ENCODE measurements at regions not wholly inside any gene's neighbourhood (a gene's known extent, or its start where the extent isn't known, plus 50 kb on each side); places are given as distances from the start of the nearest gene placed in this dataset.

DNA sequence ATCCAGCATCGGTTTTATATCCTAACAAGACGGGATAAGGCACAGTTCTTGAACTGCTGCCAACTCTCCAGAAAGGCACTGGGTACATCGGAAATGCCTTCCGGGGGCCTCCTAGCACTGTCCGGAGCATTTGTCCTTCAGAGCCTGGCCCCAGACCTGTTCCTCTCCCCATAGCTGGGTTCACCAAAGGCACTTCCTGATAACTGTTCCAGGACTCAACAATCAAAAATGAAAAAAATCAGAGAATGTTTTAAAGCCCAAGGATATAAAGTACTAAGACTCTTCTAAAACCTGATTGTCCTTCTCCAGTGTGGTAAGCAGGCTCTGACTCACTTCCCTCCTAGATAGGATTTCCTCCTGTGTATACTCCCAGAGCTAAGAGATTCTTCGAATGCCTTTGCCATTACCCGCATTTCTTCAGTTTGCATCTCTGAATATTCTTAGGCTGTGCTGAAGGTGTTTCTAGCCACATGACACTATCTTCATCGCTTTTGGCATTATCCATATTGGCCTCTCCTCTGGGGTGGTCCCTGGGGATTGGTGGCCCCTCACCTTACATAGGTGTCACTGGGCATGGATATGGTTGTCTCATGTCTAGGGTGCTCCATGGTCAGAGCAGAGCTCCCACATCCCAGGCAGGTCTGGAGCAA, 112.9 kb downstream of the ZBTB18 start:
- H3K4me1 ChIP-seq (ENCODE audit: low read depth): no peaks in the 10 kb centered on the region
- H3K9me3 ChIP-seq: no peaks in the 10 kb centered on the region
- intact Hi-C loops (cut with DNase I, micrococcal nuclease): no loop called here
- ATAC-seq: no peak
- no peak overlapping the region for H3K4me3 ChIP-seq
- no peaks in the 10 kb centered on the region for H3K36me3 ChIP-seq (ENCODE audit: low read depth)
- TF ChIP-seq, protein P1, sequence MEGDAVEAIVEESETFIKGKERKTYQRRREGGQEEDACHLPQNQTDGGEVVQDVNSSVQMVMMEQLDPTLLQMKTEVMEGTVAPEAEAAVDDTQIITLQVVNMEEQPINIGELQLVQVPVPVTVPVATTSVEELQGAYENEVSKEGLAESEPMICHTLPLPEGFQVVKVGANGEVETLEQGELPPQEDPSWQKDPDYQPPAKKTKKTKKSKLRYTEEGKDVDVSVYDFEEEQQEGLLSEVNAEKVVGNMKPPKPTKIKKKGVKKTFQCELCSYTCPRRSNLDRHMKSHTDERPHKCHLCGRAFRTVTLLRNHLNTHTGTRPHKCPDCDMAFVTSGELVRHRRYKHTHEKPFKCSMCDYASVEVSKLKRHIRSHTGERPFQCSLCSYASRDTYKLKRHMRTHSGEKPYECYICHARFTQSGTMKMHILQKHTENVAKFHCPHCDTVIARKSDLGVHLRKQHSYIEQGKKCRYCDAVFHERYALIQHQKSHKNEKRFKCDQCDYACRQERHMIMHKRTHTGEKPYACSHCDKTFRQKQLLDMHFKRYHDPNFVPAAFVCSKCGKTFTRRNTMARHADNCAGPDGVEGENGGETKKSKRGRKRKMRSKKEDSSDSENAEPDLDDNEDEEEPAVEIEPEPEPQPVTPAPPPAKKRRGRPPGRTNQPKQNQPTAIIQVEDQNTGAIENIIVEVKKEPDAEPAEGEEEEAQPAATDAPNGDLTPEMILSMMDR (IDR thresholded peaks at IDR 0.05): no peak
- DNase-seq: no peak

DNA sequence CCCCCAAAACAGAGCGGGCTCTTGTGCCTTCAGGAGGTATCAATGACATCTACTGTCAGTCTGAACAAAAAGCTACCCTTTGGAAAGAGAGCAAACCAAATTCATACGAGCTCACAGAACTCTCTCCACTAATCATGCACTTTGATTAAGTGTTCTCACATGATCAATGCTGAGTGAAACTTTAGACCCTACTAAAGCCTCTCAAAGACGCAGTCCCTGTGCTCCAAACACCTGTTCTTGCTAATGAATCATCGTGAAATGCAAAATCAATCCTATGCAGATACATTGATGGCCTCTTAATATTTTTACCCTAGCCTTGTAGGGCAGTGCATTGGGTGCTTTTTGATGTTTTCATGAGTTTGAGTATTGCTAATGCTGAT, 113.4 kb downstream of the ZBTB18 start:
- Histone ChIP-seq H3K36me3 (ENCODE audit: low read depth) (no peaks in the 10 kb centered on the region), H3K9me3 (no peaks in the 10 kb centered on the region), H3K4me3 (no peak overlapping the region), H3K4me1 (ENCODE audit: low read depth) (no peaks in the 10 kb centered on the region)
- intact Hi-C loops (cut with DNase I, micrococcal nuclease): no loop called here
- ATAC-seq (no peak), DNase-seq (no peak)
- TF ChIP-seq, protein P1 (IDR thresholded peaks at IDR 0.05): no peak

DNA sequence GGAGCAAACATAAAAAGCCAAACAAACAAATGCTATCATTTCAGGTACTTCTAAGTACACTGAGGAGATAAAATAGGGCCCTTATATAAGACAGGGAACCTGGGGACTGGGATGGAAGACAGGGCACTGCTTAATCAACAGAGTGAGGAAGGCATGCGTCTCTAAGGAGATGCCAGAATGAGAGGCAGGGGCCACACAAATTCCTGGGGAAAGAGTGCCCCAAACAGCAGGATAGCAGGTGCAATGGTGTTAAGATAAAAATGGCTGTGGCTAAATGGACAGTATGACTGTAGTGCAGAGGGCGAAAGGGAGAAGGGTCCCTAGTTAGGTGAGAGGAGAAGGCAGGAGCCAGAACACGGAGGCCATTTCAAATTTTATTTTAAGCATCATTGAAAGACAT, 113.9 kb downstream of the ZBTB18 start:
- TF ChIP-seq, protein P1 (IDR thresholded peaks at IDR 0.05): no peak
- ATAC-seq: no peak
- Histone ChIP-seq H3K9me3 (no peaks in the 10 kb centered on the region), H3K36me3 (ENCODE audit: low read depth) (no peaks in the 10 kb centered on the region), H3K4me1 (ENCODE audit: low read depth) (no peaks in the 10 kb centered on the region), H3K4me3 (no peak overlapping the region)
- no peak for DNase-seq
- intact Hi-C loops (cut with DNase I, micrococcal nuclease): no loop called here

DNA sequence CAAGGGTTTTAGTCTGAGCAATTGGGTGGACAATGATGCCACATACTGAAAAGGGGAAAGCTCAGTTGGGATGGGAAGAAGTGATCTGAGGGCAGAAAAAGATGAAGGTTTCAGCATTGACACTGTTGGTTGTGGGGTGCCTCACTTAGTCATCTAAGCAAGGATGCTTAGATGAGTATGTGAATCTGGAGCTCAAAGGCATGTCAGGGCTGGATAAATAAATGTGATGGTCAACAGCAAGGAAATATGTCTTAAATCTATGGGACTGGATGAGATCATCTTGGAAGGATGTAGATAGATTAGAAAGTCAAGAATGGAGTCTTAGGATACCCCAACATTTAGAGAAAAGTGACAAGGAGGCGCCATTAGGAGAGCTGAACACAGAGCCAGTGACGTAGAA, 114.6 kb downstream of the ZBTB18 start:
- H3K4me1 ChIP-seq (ENCODE audit: low read depth): no peaks in the 10 kb centered on the region
- no peaks in the 10 kb centered on the region for H3K9me3 ChIP-seq
- H3K36me3 ChIP-seq (ENCODE audit: low read depth): no peaks in the 10 kb centered on the region
- intact Hi-C loops (cut with DNase I, micrococcal nuclease): no loop called here
- no peak for DNase-seq
- H3K4me3 ChIP-seq: no peak overlapping the region
- TF ChIP-seq, protein P1 (IDR thresholded peaks at IDR 0.05): no peak
- ATAC-seq: no peak

DNA sequence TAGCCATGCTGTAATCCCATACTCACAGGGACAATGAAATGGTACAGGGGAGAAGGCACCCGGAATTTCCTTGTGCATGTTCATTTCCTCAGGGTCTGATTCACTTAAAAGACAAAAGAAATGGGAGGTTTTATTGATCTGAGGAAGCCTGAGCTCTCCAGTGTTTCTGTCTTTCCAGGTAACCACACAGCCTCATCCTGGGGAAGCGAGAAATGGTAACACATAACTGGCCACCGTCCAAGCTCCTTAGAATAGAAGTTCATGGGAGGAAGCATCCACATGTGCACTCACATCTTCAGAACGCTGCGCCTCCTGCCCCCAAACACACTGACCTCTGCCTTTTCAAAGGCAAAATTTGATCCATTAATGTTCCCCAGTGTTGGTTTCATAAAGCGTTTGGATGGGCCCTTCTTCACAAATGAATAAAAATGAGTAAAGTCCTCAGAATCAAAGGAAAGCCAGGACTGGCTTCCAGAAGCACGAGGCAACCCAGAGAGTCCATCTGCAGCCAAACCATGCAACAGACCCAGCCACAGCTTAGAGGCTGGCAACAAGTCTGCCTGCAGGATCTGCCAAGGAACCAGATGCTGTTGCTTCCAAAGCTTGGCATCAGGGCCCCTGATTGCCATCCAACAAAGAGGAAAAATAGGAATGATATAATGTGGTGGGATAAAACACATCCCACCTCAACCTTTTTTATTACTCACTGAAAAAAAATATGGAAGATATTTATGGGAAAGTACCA, 120.3 kb downstream of the ZBTB18 start:
- no peak for DNase-seq
- intact Hi-C loops (cut with DNase I, micrococcal nuclease): no loop called here
- Histone ChIP-seq H3K4me3 (no peak overlapping the region), H3K36me3 (ENCODE audit: low read depth) (no peaks in the 10 kb centered on the region), H3K9me3 (no peaks in the 10 kb centered on the region), H3K4me1 (ENCODE audit: low read depth) (no peaks in the 10 kb centered on the region)
- TF ChIP-seq, protein P1 (IDR thresholded peaks at IDR 0.05): no peak
- no peak for ATAC-seq
